SW480 (cell line): ENCODE measurements at regions not wholly inside any gene's neighbourhood (a gene's known extent, or its start where the extent isn't known, plus 50 kb on each side); places are given as distances from the start of the nearest gene placed in this dataset.

Experiments used
- DNase-seq: peaks from one replicate; pipeline ENCODE4 v3.0.0-alpha.2; 2016; ENCODE audit warnings: low spot score

DNA sequence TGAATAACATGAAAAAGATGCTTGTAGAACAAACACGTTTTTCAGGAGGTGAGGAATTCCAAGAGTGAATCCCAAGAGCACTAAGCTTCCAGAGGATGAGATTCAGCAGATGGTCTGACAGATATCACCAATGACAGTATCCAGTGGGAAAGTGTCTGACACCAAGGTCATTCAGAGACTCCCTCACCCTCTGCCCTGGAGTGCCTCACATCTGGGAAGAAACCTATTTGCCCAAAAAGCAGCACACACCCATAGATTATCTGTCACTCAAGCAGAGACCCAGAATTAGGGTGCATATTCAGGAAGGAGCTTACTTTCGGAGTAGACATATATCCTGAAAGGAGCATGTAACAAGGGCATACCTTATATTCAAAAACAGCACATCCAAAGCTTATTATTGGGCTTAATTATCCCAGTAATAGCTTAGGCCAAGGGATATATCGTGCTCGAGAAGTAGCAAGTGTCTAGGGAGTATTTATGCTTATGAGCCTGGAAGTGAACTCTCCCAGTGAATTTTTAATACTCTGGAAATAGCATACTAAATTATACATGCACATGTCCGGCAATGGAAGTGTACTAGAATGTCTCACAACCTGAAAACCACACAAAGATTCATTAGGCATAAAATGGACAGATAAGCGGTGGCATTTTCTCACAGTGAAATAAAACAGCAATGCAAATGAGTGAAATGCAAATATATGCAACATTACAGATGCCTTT lies 998.1 kb upstream of the TMEM132C start:
- no peak for DNase-seq

DNA sequence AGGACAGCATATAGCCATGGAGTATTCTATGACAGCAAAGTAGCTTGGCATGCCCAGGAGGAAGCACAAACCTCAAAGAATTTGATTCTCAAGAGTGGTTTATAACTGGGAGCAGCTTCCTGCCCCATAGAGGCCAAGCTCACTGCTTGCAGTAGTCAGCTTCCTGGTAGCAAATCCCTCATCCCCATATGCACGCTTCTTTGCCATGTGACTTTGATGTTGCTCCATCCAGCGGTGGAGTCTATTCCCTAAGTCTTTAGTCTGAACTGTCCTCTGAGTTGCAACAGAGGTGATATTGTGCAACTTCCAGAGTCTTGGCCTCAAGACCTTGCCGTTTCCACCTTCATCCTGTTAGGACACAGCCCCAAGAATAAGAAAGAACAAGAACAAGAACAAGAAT lies 996.8 kb upstream of the TMEM132C start:
- DNase-seq = no peak

DNA sequence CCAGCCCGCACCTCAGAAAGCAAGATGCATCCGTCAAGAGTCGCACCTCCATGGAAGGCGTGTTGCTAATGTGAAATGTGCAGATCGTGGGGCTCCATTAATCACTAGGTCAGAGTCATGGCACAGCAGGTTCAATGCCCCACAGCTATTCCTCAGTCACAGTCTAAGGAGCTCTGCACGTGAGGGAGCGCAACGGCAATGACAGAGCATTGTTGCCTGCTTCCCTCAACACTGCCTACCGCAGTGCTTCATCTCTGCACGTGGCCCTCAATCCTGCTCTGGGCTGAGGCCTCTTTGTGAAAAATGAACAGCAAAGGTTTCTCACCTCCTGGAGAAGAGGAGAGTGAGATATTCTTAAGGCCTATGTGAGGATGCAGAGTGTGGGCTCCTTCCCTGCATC lies 995.2 kb upstream of the TMEM132C start:
- no peak for DNase-seq

- DNase-seq = no peak
Measured at GRCh38 chr12:127272864-127273263, 994.1 kb upstream of the TMEM132C start.

- no peak for DNase-seq
Measured at GRCh38 chr12:127273626-127274025, 993.3 kb upstream of the TMEM132C start.

DNA sequence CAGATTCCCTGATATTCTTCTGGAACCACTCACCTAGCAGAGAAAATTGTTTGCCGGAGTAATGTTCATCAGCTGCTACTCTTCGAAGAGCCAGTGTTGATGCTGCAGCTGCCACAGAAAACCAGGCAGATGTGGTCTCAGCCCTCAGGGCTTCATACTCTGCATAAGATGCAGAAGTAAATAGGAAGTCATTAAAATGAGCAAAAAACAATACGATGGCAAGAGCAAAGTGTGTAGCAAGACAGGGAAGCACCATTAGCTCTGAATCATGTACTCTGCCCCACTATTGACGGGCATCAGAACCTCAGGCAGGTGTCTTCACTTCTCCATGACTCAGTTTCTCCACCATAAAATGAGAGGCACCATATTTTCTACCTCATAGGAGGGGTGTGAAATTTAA lies 991.6 kb upstream of the TMEM132C start:
- DNase-seq = no peak

- DNase-seq = no peak
Measured at GRCh38 chr12:127277882-127278281, 989.1 kb upstream of the TMEM132C start.

GRCh38 chr12:127278351-127278750 lies 988.6 kb upstream of the TMEM132C start:
- no peak for DNase-seq

- no peak for DNase-seq
Measured at GRCh38 chr12:127280393-127281275, 986.3 kb upstream of the TMEM132C start.

DNA sequence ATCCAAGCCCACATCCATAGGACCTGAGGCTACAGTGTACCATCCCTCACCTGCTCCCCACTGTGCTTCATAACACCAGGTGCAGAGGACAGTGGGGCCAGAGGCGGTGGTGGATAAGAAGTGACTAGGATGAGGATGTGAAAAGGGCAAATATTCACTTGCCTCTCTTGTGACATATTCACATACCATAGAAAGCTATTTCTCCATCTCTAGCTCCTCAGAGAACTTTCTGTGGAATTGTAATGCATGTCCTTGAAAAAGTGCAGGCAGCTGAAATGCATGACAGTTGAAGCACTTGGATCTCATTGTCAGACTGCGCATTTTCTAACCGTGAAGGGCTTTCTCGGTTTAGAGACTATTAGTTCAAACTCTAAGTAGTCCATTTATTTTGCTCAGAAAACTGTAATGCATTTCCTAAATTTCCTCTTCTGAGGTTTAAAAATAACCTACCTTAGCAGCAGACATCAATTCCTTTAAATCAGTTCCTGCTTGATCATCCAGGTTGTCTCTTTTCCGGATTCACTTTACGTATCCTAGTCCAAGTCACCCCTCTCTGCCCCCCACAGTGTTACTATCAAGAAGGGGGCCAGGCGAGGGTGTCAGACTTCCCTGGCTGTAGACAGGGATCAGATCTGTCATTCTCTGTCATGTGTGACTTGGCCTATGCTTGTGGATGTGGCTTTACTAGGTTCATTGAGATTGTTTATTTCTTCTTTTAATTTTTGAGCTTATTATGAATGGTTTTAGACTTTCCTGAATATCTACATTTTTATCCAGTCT lies 984.0 kb upstream of the TMEM132C start:
- DNase-seq = no peak

- DNase-seq = no peak
Measured at GRCh38 chr12:127284021-127284420, 982.9 kb upstream of the TMEM132C start.

DNA sequence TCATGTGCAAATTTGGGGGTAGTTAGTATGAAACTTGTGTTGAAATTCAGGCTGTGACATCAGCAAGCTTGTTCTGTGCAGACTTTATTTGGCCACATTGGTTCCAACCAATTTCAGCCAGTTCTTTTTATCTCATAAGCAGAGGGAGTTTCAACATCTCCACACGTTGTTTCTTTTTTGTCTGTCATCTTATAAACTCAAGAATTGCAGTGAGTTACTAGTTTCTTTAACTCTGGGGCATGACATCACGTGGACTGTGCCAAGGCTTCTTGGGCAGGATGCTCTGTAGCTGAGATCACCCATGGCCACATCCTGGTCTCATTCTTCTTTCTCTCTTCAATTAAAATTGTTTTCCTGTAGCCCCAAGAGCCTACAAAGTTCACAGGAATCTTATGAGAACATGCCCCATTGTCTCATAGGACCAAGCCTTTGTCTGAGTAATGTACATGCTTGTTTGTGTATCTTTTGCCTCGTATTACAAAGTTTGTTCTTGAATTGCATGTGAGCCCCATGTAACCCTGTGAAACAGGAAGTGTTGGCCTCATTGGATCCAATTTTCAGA lies 982.0 kb upstream of the TMEM132C start:
- DNase-seq = no peak

- no peak for DNase-seq
Measured at GRCh38 chr12:127286281-127286680, 980.7 kb upstream of the TMEM132C start.

GRCh38 chr12:127287256-127287655 lies 979.7 kb upstream of the TMEM132C start:
- no peak for DNase-seq

- no peak for DNase-seq
Measured at GRCh38 chr12:127290251-127290650, 976.7 kb upstream of the TMEM132C start.

- DNase-seq = no peak
Measured at GRCh38 chr12:127292736-127293135, 974.2 kb upstream of the TMEM132C start.

DNA sequence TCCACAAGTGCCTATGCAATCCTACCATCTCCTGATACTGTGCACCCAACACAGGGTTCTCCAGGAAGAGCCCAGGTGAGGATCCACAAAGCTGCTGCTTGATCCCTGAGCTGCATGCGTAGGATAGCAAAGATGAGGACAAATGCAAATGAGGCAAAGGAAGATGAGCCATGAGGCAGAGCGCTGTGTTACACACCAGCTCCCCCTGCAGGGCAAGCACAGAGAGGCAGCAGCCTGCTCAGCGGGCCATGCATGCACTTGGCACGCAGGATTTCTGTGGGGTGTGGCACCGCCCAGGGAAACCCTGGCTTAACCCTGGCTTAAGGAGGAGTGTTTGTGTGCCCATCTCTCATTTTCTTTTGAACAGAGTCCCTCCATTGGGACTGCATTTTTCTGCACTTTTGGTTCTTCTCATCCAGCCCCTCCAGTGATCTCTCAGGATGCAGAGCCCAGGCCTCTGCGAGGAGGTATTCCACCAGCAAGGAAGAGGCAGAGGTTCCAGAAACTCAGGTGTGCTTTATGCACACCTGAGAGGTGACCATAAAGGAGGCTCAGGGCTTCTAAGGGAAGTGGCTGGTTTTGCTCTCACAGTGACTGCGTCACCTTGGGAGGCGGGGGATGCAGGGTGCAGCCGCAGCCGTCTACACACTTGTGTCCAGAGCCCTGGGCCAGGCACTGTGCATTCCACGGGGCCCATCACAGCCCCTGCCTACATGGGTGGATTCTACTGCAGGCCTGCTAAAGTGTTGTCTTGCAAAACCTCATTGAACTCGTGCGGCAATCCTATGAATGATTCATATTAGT lies 973.3 kb upstream of the TMEM132C start:
- DNase-seq = peak; percentile 49

GRCh38 chr12:127294651-127295210 lies 972.2 kb upstream of the TMEM132C start:
- no peak for DNase-seq

- no peak for DNase-seq
Measured at GRCh38 chr12:127295630-127296029, 971.3 kb upstream of the TMEM132C start.

- no peak for DNase-seq
Measured at GRCh38 chr12:127296591-127296990, 970.4 kb upstream of the TMEM132C start.

GRCh38 chr12:127297327-127297726 lies 969.6 kb upstream of the TMEM132C start:
- DNase-seq = no peak
